NCI-H524 treated with DMSO at 0.1 percent for 48 hours (cell line): ENCODE measurements at regions not wholly inside any gene's neighbourhood (a gene's known extent, or its start where the extent isn't known, plus 50 kb on each side); places are given as distances from the start of the nearest gene placed in this dataset.
"Not testable (repeated sequence)": the region's sequence is repeated elsewhere in the genome, so short reads cannot be mapped to it uniquely, and the experiment has no call there.

ENCODE experiments used
- DNase-seq: peaks from one replicate; lab custom pipeline; 2025; lab: John Stamatoyannopoulos, UW

DNA sequence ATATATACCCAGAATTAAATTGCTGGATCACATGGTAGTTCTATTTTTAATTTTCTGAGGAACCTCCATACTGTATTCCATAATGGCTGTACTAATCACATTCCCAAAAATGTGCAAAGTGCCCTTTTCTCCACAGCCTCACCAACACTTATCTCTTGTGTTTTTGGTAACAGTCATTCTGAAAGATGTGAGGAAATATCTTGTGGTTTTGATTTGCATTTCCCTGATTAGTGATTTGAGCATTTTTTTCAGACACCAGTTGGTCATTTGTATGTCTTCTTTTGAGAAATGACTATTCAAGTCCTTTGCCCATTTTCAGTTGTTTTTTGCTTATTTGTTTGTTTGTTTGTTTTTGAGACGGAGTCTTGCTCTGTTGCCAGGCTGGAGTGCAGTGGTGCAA is 98.1 kb upstream of the SIMC1 start:
- not testable (repeated sequence) for DNase-seq

DNA sequence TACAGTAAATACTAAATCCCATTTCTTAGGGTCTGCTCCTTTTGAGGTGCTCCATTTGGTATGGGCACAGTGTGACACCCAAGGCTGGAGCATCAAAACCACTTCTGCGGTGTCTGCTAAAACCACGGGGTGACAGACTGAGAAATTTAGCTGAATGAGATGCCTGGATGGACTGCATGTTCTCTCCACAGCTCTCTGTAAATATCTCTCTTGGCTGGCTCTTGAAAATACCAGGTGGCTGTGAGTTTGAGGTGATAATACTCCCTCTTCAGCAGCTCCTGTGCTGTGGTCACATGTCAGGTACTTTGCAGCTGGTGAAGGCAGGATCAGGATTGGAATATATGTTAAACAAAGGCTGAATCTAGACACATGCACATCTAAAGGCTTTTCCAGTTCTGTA is 93.7 kb upstream of the SIMC1 start:
- DNase-seq, result peak; percentile 79

GRCh38 chr5:176149948-176150347 is 88.3 kb upstream of the SIMC1 start:
- DNase-seq, result not testable (repeated sequence)

DNA sequence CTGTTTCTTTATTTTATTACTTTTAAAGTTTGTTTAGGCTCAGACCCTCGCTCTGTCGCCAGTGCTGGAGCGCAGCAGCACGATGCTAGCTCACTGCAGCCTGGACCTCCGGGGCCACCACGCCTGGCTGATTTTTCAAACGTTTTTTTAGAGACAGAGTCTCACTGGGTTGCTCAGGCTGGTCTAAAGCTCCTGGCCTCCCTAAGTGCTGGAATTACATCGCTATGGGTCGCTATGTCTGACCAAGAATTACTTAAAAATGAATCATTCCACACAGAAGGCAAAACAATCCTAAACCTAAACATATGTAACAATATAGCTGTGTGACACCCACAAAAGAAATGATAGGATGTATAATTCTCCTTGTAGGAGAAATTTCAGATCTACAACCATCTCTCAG is 86.9 kb upstream of the SIMC1 start:
- DNase-seq, result no peak

GRCh38 chr5:176152191-176152929 is 85.9 kb upstream of the SIMC1 start:
- DNase-seq, result peak; percentile 57

DNA sequence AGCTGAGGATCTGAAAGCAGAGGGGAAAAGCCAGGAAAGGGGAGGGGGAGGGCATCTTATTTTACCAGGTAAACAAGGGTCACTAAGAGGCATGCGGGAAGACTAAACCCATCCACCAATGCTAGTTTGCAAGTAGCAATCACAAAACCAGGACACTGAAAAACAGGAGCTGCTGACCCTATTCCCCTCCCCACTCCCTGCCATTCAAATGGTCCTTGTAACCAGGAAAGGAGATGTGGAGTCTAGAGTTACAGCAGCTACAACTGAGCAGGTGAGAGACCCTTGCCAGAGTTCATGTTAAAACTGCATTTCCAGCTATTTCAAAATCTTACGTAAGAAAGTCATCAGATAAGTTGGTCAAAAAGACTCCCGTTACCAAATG is 85.3 kb upstream of the SIMC1 start:
- no peak for DNase-seq

DNA sequence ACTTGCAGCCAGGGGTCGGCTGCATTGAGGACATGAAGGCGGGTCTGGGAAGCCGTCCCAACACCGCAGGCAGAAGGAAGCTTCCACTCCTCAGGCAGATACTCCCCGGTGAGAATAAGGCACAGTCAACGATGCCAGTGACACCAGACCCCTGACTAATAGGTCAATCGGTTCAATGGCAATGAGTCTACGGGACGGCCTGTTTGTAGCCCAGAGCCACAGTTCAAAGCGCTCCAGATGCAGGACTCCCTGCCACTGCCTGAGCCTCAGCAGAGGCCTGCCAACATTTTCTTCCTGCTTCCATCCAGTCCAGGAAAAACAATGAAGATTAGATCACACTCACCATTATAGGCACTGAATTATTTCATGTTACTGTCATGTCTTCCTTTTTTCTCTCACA is 84.5 kb upstream of the SIMC1 start:
- no peak for DNase-seq

DNA sequence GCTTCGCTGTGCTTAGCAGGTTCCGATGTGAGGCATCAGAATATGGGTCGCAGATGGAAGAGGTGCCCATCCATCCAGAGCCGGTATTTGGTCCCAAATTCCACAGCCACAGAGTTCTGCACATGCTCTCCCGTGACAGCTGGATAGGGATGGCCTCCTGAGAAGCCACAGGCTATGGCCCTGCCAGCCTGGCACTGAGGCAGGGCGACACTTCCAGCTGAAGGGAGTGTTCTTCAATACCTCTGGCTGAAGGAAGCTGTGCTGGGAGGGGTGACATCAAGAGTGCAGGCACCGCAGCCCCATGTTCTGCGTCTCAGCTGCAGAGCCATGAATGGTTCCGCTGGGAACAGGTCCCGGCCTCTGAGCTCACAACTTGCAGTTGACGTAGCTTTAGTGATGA is 83.4 kb upstream of the SIMC1 start:
- DNase-seq, result no peak

DNA sequence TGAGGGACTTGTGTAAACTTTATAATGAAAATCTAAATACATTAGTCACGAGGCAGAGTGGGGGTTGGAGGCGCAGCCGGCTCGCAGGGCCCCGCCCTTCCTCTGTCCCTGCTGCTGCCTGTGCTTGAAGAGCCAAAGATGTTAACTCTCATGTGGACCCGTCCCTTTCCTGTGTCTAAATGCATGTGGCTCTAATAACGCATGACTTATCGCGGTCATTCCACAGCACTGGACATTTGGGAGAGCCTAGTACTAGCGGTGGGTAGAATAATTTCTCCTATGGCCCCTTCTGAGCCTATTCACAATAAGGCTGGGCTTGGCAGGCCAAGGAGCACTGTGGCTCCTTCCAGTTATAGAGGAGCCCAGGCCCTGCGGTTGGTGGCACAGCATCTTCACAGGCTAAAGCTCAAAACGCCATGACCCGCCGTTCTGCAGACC is 82.3 kb upstream of the SIMC1 start:
- DNase-seq, result no peak

DNA sequence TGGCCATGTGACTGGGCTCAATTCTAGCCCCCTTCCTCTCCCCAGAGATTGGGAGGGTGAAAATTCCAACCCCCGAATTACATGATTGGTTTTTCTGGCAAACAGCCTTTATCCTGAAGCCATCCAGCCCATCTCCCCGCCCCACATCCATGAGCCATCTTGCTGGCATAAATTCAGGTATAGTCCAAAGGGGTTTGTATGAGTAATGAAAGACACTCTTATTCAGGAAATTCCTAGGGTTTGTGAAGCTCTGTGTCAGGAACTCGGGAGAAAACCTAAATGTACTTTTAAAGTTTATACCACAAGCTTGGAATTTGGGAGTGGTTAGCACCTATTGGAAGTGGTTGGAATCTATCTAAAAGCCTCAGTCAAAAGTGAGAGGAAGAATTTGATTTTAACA is 80.6 kb upstream of the SIMC1 start:
- no peak for DNase-seq

DNA sequence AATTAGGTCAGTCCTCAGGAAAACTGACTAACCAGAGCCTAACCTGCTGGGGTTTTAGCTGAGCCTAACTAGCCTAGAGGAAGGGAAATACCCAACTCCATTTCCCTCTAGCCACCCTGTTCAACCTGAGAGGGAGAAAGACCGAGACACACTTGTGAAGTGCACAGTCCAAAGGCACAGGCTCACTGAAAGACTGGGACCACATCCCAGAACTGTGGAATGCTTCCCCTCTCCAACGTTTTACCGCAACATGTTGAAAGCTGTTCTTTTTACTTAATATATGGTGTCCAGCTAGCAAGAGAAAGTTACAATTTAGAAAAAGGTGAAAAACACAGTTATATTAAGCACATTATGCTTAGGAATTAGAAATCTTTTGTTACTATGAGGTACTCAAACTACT is 76.8 kb upstream of the SIMC1 start:
- no peak for DNase-seq

GRCh38 chr5:176162198-176162597 is 76.0 kb upstream of the SIMC1 start:
- no peak for DNase-seq

GRCh38 chr5:176162888-176163287 is 75.3 kb upstream of the SIMC1 start:
- DNase-seq, result no peak

- no peak for DNase-seq
Observed at GRCh38 chr5:176166427-176166826, 71.8 kb upstream of the SIMC1 start.

DNA sequence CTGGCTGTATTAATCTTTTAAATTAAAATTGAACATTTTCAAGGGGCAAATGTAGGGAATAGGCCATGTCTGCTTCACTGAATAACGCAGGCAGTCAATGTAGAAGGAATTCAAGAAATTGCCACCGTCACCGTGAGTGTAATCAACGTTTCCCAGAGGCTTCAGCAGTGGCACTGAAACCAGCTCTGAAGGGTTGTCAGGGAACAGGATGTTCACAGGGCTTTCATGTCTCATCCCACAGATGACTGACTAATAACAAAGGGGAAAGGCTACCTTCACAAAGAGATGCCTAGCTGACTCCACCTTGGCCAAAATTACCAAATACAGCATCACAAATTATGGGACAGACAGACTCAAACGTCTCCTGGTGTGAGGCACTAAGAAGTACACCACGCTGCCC is 70.4 kb upstream of the SIMC1 start:
- DNase-seq, result no peak

- DNase-seq, result no peak
Observed at GRCh38 chr5:176169393-176170063, 68.7 kb upstream of the SIMC1 start.

- no peak for DNase-seq
Observed at GRCh38 chr5:176170084-176170483, 68.1 kb upstream of the SIMC1 start.

DNA sequence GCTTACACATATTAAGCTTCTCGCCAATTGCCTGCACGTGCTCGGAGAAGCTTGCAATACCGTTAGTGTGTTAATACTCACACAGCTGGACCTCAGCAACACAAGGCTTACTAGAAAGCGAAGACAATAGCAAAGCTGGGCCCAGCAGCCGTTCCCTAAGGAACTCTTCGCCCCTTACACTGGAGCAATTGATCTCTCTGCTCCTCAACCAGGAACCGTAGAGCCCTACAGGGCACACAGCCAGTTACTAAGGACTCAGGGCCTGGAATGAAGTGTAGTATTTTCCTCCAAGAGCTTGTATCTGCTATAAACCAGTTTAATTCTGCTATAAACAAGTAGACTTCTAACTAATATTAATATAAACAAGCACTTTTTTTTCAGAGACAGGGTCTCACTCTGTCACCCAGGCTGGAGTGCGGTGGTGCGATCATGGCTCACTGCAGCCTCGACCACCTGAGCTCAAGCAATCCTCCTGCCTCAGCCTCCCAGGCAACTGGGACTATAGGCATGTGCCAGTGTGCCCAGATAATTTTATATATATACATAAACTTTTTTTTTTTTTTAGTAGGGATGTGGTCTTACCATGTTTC is 67.0 kb upstream of the SIMC1 start:
- no peak for DNase-seq

DNA sequence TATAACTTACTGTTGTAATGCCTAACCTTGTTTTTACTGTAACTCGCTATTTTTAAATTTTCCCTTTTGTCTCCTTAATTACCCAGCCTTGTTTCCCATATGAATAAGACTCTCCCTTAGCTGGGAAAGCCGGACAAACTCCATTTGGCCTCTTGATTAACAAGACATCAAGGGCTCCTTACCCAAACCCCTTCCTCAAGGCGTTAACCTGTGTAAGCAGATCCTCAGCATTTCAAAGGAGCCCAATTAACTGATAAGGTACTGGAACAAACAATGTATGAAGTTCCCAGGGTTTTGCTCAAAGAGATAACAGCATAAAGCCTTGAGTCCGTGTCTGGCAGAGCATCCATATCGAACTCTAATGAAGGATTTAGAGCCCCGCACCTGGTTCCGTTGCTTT is 66.0 kb upstream of the SIMC1 start:
- no peak for DNase-seq

DNA sequence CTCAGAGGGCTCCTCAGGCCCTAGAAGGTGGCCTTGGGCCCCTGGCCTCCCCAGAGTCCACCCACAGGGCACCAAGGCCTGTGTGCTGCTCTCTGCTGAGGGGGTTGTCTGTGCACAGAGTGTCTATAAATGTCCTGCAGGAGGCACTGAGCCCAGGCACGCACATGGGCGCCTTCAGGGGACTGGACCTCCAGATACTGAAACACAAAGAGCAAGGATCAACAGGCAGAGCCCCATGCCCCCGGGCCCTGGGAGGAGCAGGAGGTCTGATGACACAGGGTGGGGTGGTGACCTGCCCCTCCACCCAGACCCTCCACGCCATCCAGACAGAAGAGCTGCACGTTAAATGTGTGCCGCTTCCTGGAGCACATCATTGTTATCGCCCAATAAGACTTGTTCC is 64.6 kb upstream of the SIMC1 start:
- DNase-seq, result no peak

DNA sequence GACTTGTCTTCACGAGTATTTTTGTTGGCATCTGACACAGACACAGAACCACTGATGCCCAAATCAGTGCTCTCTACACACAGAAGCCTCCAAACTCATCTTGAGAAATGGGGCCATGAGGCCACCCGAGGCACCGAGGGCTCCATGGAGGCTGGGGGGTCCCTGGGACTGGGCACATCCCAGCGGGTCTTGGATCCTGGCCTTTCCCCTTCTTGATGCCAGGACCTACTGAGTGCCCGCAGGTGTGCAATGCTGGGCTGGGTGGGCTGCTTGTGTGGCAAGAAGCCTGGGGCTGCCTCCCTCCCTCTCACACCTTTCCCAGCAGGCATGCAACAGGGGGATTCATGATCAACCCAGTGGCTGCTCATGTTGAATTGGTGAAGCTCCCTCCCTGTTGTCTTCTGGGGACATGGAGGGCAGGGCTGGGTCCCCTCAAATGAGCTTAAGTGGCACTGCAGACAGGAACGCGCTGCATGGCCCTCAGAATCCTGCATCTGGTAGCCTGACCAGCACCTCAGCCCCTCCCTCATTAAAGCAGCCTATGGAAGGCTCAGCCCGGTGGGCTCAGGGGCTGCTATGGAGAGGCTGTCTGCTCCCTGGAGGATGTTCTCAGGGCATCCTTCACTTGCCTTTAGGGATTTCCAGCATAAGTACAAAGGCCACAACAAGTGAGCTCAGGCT is 63.7 kb upstream of the SIMC1 start:
- DNase-seq, result no peak

GRCh38 chr5:176175101-176175852 is 62.9 kb upstream of the SIMC1 start:
- DNase-seq, result no peak
